ENCODE measurements at regions not wholly inside any gene's neighbourhood (a gene's known extent, or its start where the extent isn't known, plus 50 kb on each side); places are given as distances from the start of the nearest gene placed in this dataset.
"Not testable (repeated sequence)": the region's sequence is repeated elsewhere in the genome, so short reads cannot be mapped to it uniquely, and the experiment has no call there.

- DNase-seq (ENCODE audit: low spot score): no peak
Observed at GRCh38 chr22:44650806-44651205, 51.2 kb upstream of the PRR5 start.

GRCh38 chr22:44648821-44649565, 53.0 kb upstream of the PRR5 start:
- DNase-seq (ENCODE audit: low spot score): no peak

GRCh38 chr22:44648085-44648820, 53.8 kb upstream of the PRR5 start:
- DNase-seq (ENCODE audit: low spot score): no peak

GRCh38 chr22:44647141-44647540, 54.9 kb upstream of the PRR5 start:
- no peak for DNase-seq (ENCODE audit: low spot score)

- no peak for DNase-seq (ENCODE audit: low spot score)
Observed at GRCh38 chr22:44646668-44647067, 55.3 kb upstream of the PRR5 start.

- DNase-seq (ENCODE audit: low spot score): no peak
Observed at GRCh38 chr22:44646141-44646540, 55.9 kb upstream of the PRR5 start.

GRCh38 chr22:44645531-44645930, 56.5 kb upstream of the PRR5 start:
- no peak for DNase-seq (ENCODE audit: low spot score)

- DNase-seq (ENCODE audit: low spot score): no peak
Observed at GRCh38 chr22:44645083-44645482, 56.9 kb upstream of the PRR5 start.

- not testable (repeated sequence) for DNase-seq (ENCODE audit: low spot score)
Observed at GRCh38 chr22:44643526-44644101, 58.4 kb upstream of the PRR5 start.

- DNase-seq (ENCODE audit: low spot score): no peak
Observed at GRCh38 chr22:44642096-44642644, 59.8 kb upstream of the PRR5 start.

- DNase-seq (ENCODE audit: low spot score): no peak
Observed at GRCh38 chr22:44640618-44641155, 61.3 kb upstream of the PRR5 start.

- DNase-seq (ENCODE audit: low spot score): no peak
Observed at GRCh38 chr22:44639891-44640617, 62.0 kb upstream of the PRR5 start.

GRCh38 chr22:44638971-44639760, 62.8 kb upstream of the PRR5 start:
- no peak for DNase-seq (ENCODE audit: low spot score)

- not testable (repeated sequence) for DNase-seq (ENCODE audit: low spot score)
Observed at GRCh38 chr22:44636502-44637206, 65.3 kb upstream of the PRR5 start.

GRCh38 chr22:44635567-44635966, 66.4 kb upstream of the PRR5 start:
- DNase-seq (ENCODE audit: low spot score): not testable (repeated sequence)

GRCh38 chr22:44634426-44635321, 67.3 kb upstream of the PRR5 start:
- no peak for DNase-seq (ENCODE audit: low spot score)

GRCh38 chr22:44633647-44634046, 68.4 kb upstream of the PRR5 start:
- no peak for DNase-seq (ENCODE audit: low spot score)

GRCh38 chr22:44632541-44633396, 69.2 kb upstream of the PRR5 start:
- DNase-seq (ENCODE audit: low spot score): no peak

Data from A172 (cell line).